Subcutaneous abdominal adipose tissue (tissue), 5 donors: ENCODE measurements at regions not wholly inside any gene's neighbourhood (a gene's known extent, or its start where the extent isn't known, plus 50 kb on each side); places are given as distances from the start of the nearest gene placed in this dataset.

Experiments used
- H3K27ac ChIP-seq: one replicate; pipeline ENCODE4 v1.7.0; 2013; ENCODE audit warnings: low read depth, mild to moderate bottlenecking, inconsistent platforms, low read length, moderate library complexity
- H3K27me3 ChIP-seq, 5 donors: one replicate each; pipeline ENCODE4 v1.7.0; 2013; ENCODE audit warnings: low read length in 5 of 5, inconsistent platforms in 1 of 5; ENCODE audit not compliant: control insufficient read depth in 5 of 5, insufficient read depth in 4 of 5
- H3K36me3 ChIP-seq, 5 donors: one replicate each; pipeline ENCODE4 v1.7.0; 2013; ENCODE audit warnings: low read length in 5 of 5; ENCODE audit not compliant: control insufficient read depth in 5 of 5, insufficient read depth in 5 of 5
- H3K4me1 ChIP-seq, 5 donors: one replicate each; pipeline ENCODE4 v1.7.0; 2013; ENCODE audit warnings: low read length in 5 of 5, mild to moderate bottlenecking in 3 of 5, moderate library complexity in 1 of 5; ENCODE audit not compliant: control insufficient read depth in 5 of 5, insufficient read depth in 5 of 5
- H3K4me3 ChIP-seq, 5 donors: one replicate each; pipeline ENCODE4 v1.7.0; 2013; ENCODE audit warnings: low read length in 5 of 5, low read depth in 1 of 5
- H3K9ac ChIP-seq, 5 donors: one replicate each; pipeline ENCODE4 v1.7.0; 2013; ENCODE audit warnings: low read length in 5 of 5, mild to moderate bottlenecking in 4 of 5, moderate library complexity in 3 of 5
- H3K9me3 ChIP-seq, 5 donors: one replicate each; pipeline ENCODE4 v1.7.0; 2013; ENCODE audit warnings: low read length in 5 of 5; ENCODE audit not compliant: control insufficient read depth in 5 of 5
- donor health status: healthy.
- donor health status: healthy.
- donor health status: healthy.
- donor health status: healthy.
- donor health status: healthy.

GRCh38 chr2:57804971-57805370 lies 241.6 kb upstream of the VRK2 start:
- Histone ChIP-seq H3K9me3 (no peaks in the 10 kb centered on the region), H3K36me3 (no peaks in the 10 kb centered on the region), H3K27me3 (no peaks in the 10 kb centered on the region), H3K27ac (no peak overlapping the region), H3K9ac (no peak overlapping the region), H3K4me1 (no peaks in the 10 kb centered on the region), H3K4me3 (no peak overlapping the region)

GRCh38 chr2:57806449-57806968 lies 240.1 kb upstream of the VRK2 start:
- H3K36me3 ChIP-seq: no peaks in the 10 kb centered on the region
- H3K9ac ChIP-seq: no peak overlapping the region
- no peaks in the 10 kb centered on the region for H3K9me3 ChIP-seq
- H3K4me3 ChIP-seq: no peak overlapping the region
- no peaks in the 10 kb centered on the region for H3K4me1 ChIP-seq
- H3K27ac ChIP-seq: no peak overlapping the region
- no peaks in the 10 kb centered on the region for H3K27me3 ChIP-seq

- Histone ChIP-seq H3K36me3 (no peaks in the 10 kb centered on the region), H3K9ac (no peak overlapping the region), H3K4me1 (no peaks in the 10 kb centered on the region), H3K27ac (no peak overlapping the region), H3K9me3 (no peaks in the 10 kb centered on the region), H3K4me3 (no peak overlapping the region), H3K27me3 (no peaks in the 10 kb centered on the region)
Observed at GRCh38 chr2:57809230-57809629, 237.4 kb upstream of the VRK2 start.

- peaks cover 0 to 7% (median 0%) of the 10 kb centered on the region in 5 donors for H3K9me3 ChIP-seq
- no peak overlapping the region for H3K9ac ChIP-seq
- peaks cover 0 to 5% (median 0%) of the 10 kb centered on the region in 5 donors for H3K4me1 ChIP-seq
- no peak overlapping the region for H3K27ac ChIP-seq
- H3K36me3 ChIP-seq: no peaks in the 10 kb centered on the region
- no peak overlapping the region for H3K4me3 ChIP-seq
- no peaks in the 10 kb centered on the region for H3K27me3 ChIP-seq
Observed at GRCh38 chr2:57821088-57821487, 225.5 kb upstream of the VRK2 start.

GRCh38 chr2:57828221-57828620 lies 218.4 kb upstream of the VRK2 start:
- Histone ChIP-seq H3K36me3 (no peaks in the 10 kb centered on the region), H3K27ac (no peak overlapping the region), H3K9me3 (peaks cover 0 to 31% (median 9%) of the 10 kb centered on the region in 5 donors), H3K27me3 (no peaks in the 10 kb centered on the region), H3K9ac (no peak overlapping the region), H3K4me3 (no peak overlapping the region), H3K4me1 (no peaks in the 10 kb centered on the region)

GRCh38 chr2:57834666-57835065 lies 211.9 kb upstream of the VRK2 start:
- Histone ChIP-seq H3K4me1 (no peaks in the 10 kb centered on the region), H3K36me3 (no peaks in the 10 kb centered on the region), H3K27ac (no peak overlapping the region), H3K9ac (no peak overlapping the region), H3K9me3 (peaks cover 0 to 4% (median 0%) of the 10 kb centered on the region in 5 donors), H3K4me3 (no peak overlapping the region), H3K27me3 (no peaks in the 10 kb centered on the region)

- no peak overlapping the region for H3K27ac ChIP-seq
- H3K36me3 ChIP-seq: no peaks in the 10 kb centered on the region
- H3K27me3 ChIP-seq: no peaks in the 10 kb centered on the region
- H3K9ac ChIP-seq: no peak overlapping the region
- H3K9me3 ChIP-seq: peaks cover 0 to 3% (median 0%) of the 10 kb centered on the region in 5 donors
- no peak overlapping the region for H3K4me3 ChIP-seq
- H3K4me1 ChIP-seq: no peaks in the 10 kb centered on the region
Observed at GRCh38 chr2:57842531-57842930, 204.1 kb upstream of the VRK2 start.

GRCh38 chr2:57843158-57843557 lies 203.4 kb upstream of the VRK2 start:
- Histone ChIP-seq H3K27me3 (no peaks in the 10 kb centered on the region), H3K4me1 (no peaks in the 10 kb centered on the region), H3K36me3 (no peaks in the 10 kb centered on the region), H3K27ac (no peak overlapping the region), H3K9ac (no peak overlapping the region), H3K4me3 (no peak overlapping the region), H3K9me3 (peaks cover 0 to 3% (median 0%) of the 10 kb centered on the region in 5 donors)

GRCh38 chr2:57848723-57849122 lies 197.9 kb upstream of the VRK2 start:
- Histone ChIP-seq H3K36me3 (no peaks in the 10 kb centered on the region), H3K4me3 (no peak overlapping the region), H3K27ac (no peak overlapping the region)

GRCh38 chr2:57849843-57850242 lies 196.8 kb upstream of the VRK2 start:
- Histone ChIP-seq H3K9me3 (peaks cover 0 to 3% (median 0%) of the 10 kb centered on the region in 5 donors), H3K4me3 (no peak overlapping the region), H3K27ac (no peak overlapping the region), H3K9ac (no peak overlapping the region), H3K4me1 (no peaks in the 10 kb centered on the region), H3K27me3 (no peaks in the 10 kb centered on the region), H3K36me3 (no peaks in the 10 kb centered on the region)

More at GRCh38 chr2:57848723-57849122, 197.9 kb upstream of the VRK2 start:
- no peak overlapping the region for H3K9ac ChIP-seq
- no peaks in the 10 kb centered on the region for H3K4me1 ChIP-seq
- peaks cover 0 to 3% (median 0%) of the 10 kb centered on the region in 5 donors for H3K9me3 ChIP-seq
- H3K27me3 ChIP-seq: no peaks in the 10 kb centered on the region
